OCI-LY7 (cell line): ENCODE measurements at regions not wholly inside any gene's neighbourhood (a gene's known extent, or its start where the extent isn't known, plus 50 kb on each side); places are given as distances from the start of the nearest gene placed in this dataset.

Source experiments
- BruUV-seq: library from RNA; stranded (reverse); fragments of 400-500 nt; replicated peaks from 2 replicates; lab custom pipeline; 2021; lab: Mats Ljungman, UMichigan
- CTCF ChIA-PET: fragments of 300-600 bp; sonication (Branson Sonifier 250); formaldehyde crosslinking; loops from one replicate; lab custom pipeline; 2022; ENCODE audit warnings: antibody characterized with exemption; ENCODE audit not compliant: unreplicated experiment; lab: Charles Lee
- POLR2A ChIA-PET: fragments of 300-600 bp; sonication (Branson Sonifier 250); formaldehyde crosslinking; loops from one replicate; lab custom pipeline; 2022; ENCODE audit warnings: antibody characterized with exemption; lab: Charles Lee
- DNase-seq: peaks from one replicate; pipeline ENCODE4 v3.0.0-alpha.2; 2015; ENCODE audit warnings: low spot score
- H2AFZ ChIP-seq: fragments of 200-600 bp; sonication (generic), shearing (Covaris generic); 2 replicates; pipeline ENCODE4 v1.6.1; 2014; ENCODE audit warnings: mild to moderate bottlenecking, antibody characterized with exemption, low read length, moderate library complexity
- H3K27ac ChIP-seq: fragments of 200-600 bp; sonication (generic); 2 replicates; pipeline ENCODE4 v1.5.1; 2014; ENCODE audit warnings: mixed run types, low read depth, mild to moderate bottlenecking, moderate library complexity, low read length, inconsistent platforms; ENCODE audit not compliant: poor library complexity, severe bottlenecking
- H3K36me3 ChIP-seq: fragments of 200-600 bp; sonication (generic); 2 replicates; pipeline ENCODE4 v1.6.1; 2014; ENCODE audit warnings: mild to moderate bottlenecking, antibody characterized with exemption, low read length, moderate library complexity, mixed read lengths; ENCODE audit not compliant: insufficient read depth
- H3K4me1 ChIP-seq: fragments of 200-600 bp; sonication (generic); 2 replicates; pipeline ENCODE4 v1.5.1; 2014; ENCODE audit warnings: mild to moderate bottlenecking, low read length; ENCODE audit not compliant: insufficient read depth, poor library complexity, severe bottlenecking
- H3K4me2 ChIP-seq: fragments of 200-600 bp; sonication (generic); 2 replicates; pipeline ENCODE4 v1.6.1; 2014; ENCODE audit warnings: mild to moderate bottlenecking, low read length
- H3K4me3 ChIP-seq: fragments of 200-600 bp; sonication (generic); 2 replicates; pipeline ENCODE4 v1.5.1; 2014; ENCODE audit warnings: mild to moderate bottlenecking, low read depth, low read length; ENCODE audit not compliant: poor library complexity, severe bottlenecking
- H3K79me2 ChIP-seq: fragments of 200-600 bp; sonication (generic); 2 replicates; pipeline ENCODE4 v1.6.1; 2016; ENCODE audit warnings: low read depth, mild to moderate bottlenecking, low read length, moderate library complexity, mixed read lengths; ENCODE audit not compliant: insufficient read depth
- H3K9me2 ChIP-seq: fragments of 200-600 bp; sonication (generic); 2 replicates; pipeline ENCODE4 v1.6.1; 2016; ENCODE audit warnings: mild to moderate bottlenecking, low read length, mixed read lengths; ENCODE audit not compliant: insufficient read depth
- H3K9me3 ChIP-seq: fragments of 200-600 bp; sonication (generic); 2 replicates; pipeline ENCODE4 v1.6.1; 2014; ENCODE audit warnings: mild to moderate bottlenecking, mixed run types, low read length, mixed read lengths
- H4K20me1 ChIP-seq: fragments of 200-600 bp; sonication (generic); 2 replicates; pipeline ENCODE4 v1.6.1; 2014; ENCODE audit warnings: mild to moderate bottlenecking, antibody characterized with exemption, low read length, moderate library complexity, mixed read lengths; ENCODE audit not compliant: insufficient read depth
- EZH2phosphoT487 ChIP-seq: fragments of 200-600 bp; sonication (generic); IDR thresholded peaks from 2 replicates; pipeline ENCODE4 v1.6.1; 2018; ENCODE audit warnings: low read depth, borderline replicate concordance, mild to moderate bottlenecking, mixed run types, antibody characterized with exemption, low read length, moderate library complexity, mixed read lengths
- intact Hi-C: fragments of 100-400 bp; cut with micrococcal nuclease; formaldehyde crosslinking; loops from one replicate; pipeline ENCODE4 v1.10.0; 2022; ENCODE audit not compliant: unreplicated experiment
- TF ChIP-seq, protein P1 (sequence below): fragments of 200-600 bp; sonication (generic); conservative IDR thresholded peaks from 2 replicates; pipeline ENCODE4 v1.5.1; 2014; ENCODE audit warnings: mild to moderate bottlenecking, antibody characterized with exemption, low read length, moderate library complexity, mixed read lengths

DNA sequence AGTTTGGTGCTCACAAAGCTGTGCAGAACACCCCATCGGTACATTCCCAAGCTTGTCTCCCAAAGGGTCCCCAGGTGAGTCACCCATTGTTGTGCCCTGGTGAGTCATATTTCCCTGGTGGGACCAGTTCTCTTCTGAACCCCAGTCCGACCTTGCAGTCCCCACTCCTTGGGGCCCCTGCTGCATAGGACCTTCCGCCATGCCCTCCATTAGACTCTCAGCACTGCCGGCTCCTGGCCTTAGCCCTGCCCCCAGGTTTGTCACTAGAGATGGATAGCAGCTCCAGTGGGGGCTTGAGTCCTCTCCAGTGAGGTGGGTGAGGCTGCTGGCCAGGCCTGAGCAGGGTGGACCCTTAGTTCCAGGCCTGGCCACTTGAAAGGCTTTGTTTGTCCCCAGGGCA is 80.5 kb upstream of the MKI67 start:
- ChIA-PET CTCF (no interaction called here), POLR2A (no interaction called here)
- Histone ChIP-seq H3K27ac (no peak overlapping the region), H2AFZ (no peak overlapping the region), H4K20me1 (no peaks in the 10 kb centered on the region), H3K79me2 (no peaks in the 10 kb centered on the region), H3K4me2 (no peak overlapping the region), H3K4me1 (no peaks in the 10 kb centered on the region), H3K9me2 (no peaks in the 10 kb centered on the region), H3K4me3 (no peak overlapping the region), H3K36me3 (no peaks in the 10 kb centered on the region), H3K9me3 (no peaks in the 10 kb centered on the region)
- intact Hi-C loops, result no loop called here
- no TSS peak for BruUV-seq
- DNase-seq, result no peak
- TF ChIP-seq, protein P1, sequence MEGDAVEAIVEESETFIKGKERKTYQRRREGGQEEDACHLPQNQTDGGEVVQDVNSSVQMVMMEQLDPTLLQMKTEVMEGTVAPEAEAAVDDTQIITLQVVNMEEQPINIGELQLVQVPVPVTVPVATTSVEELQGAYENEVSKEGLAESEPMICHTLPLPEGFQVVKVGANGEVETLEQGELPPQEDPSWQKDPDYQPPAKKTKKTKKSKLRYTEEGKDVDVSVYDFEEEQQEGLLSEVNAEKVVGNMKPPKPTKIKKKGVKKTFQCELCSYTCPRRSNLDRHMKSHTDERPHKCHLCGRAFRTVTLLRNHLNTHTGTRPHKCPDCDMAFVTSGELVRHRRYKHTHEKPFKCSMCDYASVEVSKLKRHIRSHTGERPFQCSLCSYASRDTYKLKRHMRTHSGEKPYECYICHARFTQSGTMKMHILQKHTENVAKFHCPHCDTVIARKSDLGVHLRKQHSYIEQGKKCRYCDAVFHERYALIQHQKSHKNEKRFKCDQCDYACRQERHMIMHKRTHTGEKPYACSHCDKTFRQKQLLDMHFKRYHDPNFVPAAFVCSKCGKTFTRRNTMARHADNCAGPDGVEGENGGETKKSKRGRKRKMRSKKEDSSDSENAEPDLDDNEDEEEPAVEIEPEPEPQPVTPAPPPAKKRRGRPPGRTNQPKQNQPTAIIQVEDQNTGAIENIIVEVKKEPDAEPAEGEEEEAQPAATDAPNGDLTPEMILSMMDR, result no peak
- no peak for TF ChIP-seq EZH2phosphoT487

- no TSS peak for BruUV-seq
- Histone ChIP-seq H2AFZ (no peak overlapping the region), H3K9me3 (no peaks in the 10 kb centered on the region), H3K36me3 (no peaks in the 10 kb centered on the region), H3K4me2 (no peak overlapping the region), H3K4me3 (no peak overlapping the region), H3K79me2 (no peaks in the 10 kb centered on the region), H3K9me2 (no peaks in the 10 kb centered on the region), H3K27ac (no peak overlapping the region), H4K20me1 (no peaks in the 10 kb centered on the region), H3K4me1 (no peaks in the 10 kb centered on the region)
- intact Hi-C loops, result no loop called here
- ChIA-PET CTCF (no interaction called here), POLR2A (no interaction called here)
- no peak for TF ChIP-seq EZH2phosphoT487
- TF ChIP-seq, protein P1, result no peak
- DNase-seq, result no peak
Measured at GRCh38 chr10:128209862-128210214, 83.6 kb upstream of the MKI67 start.

- Histone ChIP-seq H3K9me2 (no peaks in the 10 kb centered on the region), H3K4me3 (no peak overlapping the region), H4K20me1 (no peaks in the 10 kb centered on the region), H3K36me3 (no peaks in the 10 kb centered on the region), H3K27ac (no peak overlapping the region), H3K9me3 (no peaks in the 10 kb centered on the region), H3K4me2 (no peak overlapping the region), H2AFZ (no peak overlapping the region), H3K4me1 (no peaks in the 10 kb centered on the region), H3K79me2 (no peaks in the 10 kb centered on the region)
- TF ChIP-seq, protein P1, result 0 out of 2 replicates have a peak, but pooled peaks have one; percentile 26
- no peak for TF ChIP-seq EZH2phosphoT487
- CTCF ChIA-PET, result no interaction called here
- intact Hi-C loops, result no loop called here
- POLR2A ChIA-PET, result no interaction called here
- no peak for DNase-seq
- BruUV-seq, result no TSS peak
Measured at GRCh38 chr10:128210215-128211063, 84.2 kb upstream of the MKI67 start.
